Ammon's horn (tissue), 1 donor: ENCODE measurements at regions not wholly inside any gene's neighbourhood (a gene's known extent, or its start where the extent isn't known, plus 50 kb on each side); places are given as distances from the start of the nearest gene placed in this dataset.

Experiments
- DNase-seq: peaks from one replicate; pipeline ENCODE4 v3.0.0-alpha.2; 2016; ENCODE audit warnings: low spot score

GRCh38 chr9:551986-552929 is 289.2 kb upstream of the DMRT1 start:
- DNase-seq = no peak

- no peak for DNase-seq
Observed at GRCh38 chr9:555493-555892, 286.0 kb upstream of the DMRT1 start.

GRCh38 chr9:556199-556598 is 285.3 kb upstream of the DMRT1 start:
- DNase-seq = no peak

GRCh38 chr9:556675-557074 is 284.8 kb upstream of the DMRT1 start:
- DNase-seq = no peak

- no peak for DNase-seq
Observed at GRCh38 chr9:557601-558201, 283.8 kb upstream of the DMRT1 start.

- no peak for DNase-seq
Observed at GRCh38 chr9:561427-561826, 280.1 kb upstream of the DMRT1 start.

GRCh38 chr9:563200-563599 is 278.3 kb upstream of the DMRT1 start:
- DNase-seq = peak; percentile 80

GRCh38 chr9:565528-565927 is 276.0 kb upstream of the DMRT1 start:
- DNase-seq = no peak

GRCh38 chr9:567128-567746 is 274.3 kb upstream of the DMRT1 start:
- DNase-seq = no peak

GRCh38 chr9:567747-568305 is 273.7 kb upstream of the DMRT1 start:
- DNase-seq = no peak

GRCh38 chr9:569296-569695 is 272.2 kb upstream of the DMRT1 start:
- DNase-seq = no peak

GRCh38 chr9:570187-570586 is 271.3 kb upstream of the DMRT1 start:
- DNase-seq = no peak

- peak; percentile 31 for DNase-seq
Observed at GRCh38 chr9:571066-571465, 270.4 kb upstream of the DMRT1 start.

GRCh38 chr9:571741-572140 is 269.8 kb upstream of the DMRT1 start:
- no peak for DNase-seq

- DNase-seq = no peak
Observed at GRCh38 chr9:573691-574410, 267.6 kb upstream of the DMRT1 start.

- no peak for DNase-seq
Observed at GRCh38 chr9:575139-575538, 266.4 kb upstream of the DMRT1 start.

GRCh38 chr9:580652-581342 is 260.7 kb upstream of the DMRT1 start:
- DNase-seq = no peak

- DNase-seq = no peak
Observed at GRCh38 chr9:581673-582497, 259.6 kb upstream of the DMRT1 start.

GRCh38 chr9:582775-583174 is 258.7 kb upstream of the DMRT1 start:
- no peak for DNase-seq

GRCh38 chr9:587527-587926 is 254.0 kb upstream of the DMRT1 start:
- no peak for DNase-seq

- DNase-seq = no peak
Observed at GRCh38 chr9:588981-589380, 252.5 kb upstream of the DMRT1 start.
